C4-2B (cell line): ENCODE measurements at regions not wholly inside any gene's neighbourhood (a gene's known extent, or its start where the extent isn't known, plus 50 kb on each side); places are given as distances from the start of the nearest gene placed in this dataset.

Experiments
- H3K27ac ChIP-seq: fragments of 450-650 bp; 2 replicates; pipeline ENCODE4 v1.5.1; 2017
- CTCF ChIP-seq: fragments of 450-650 bp; conservative IDR thresholded peaks from 2 replicates; pipeline ENCODE4 v1.5.1; 2017; ENCODE audit warnings: mild to moderate bottlenecking
- ZFX ChIP-seq: fragments of 450-650 bp; IDR thresholded peaks from 2 replicates; pipeline ENCODE4 v1.6.1; 2017

GRCh38 chr6:104381907-104382306, 477.8 kb downstream of the HACE1 start:
- no peak for TF ChIP-seq CTCF
- no peak for TF ChIP-seq ZFX
- H3K27ac ChIP-seq: no peak overlapping the region

GRCh38 chr6:104365451-104366234, 494.1 kb downstream of the HACE1 start:
- no peak for TF ChIP-seq ZFX
- no peak for TF ChIP-seq CTCF
- no peak overlapping the region for H3K27ac ChIP-seq

GRCh38 chr6:104357928-104358327, 501.8 kb downstream of the HACE1 start:
- no peak overlapping the region for H3K27ac ChIP-seq
- TF ChIP-seq ZFX (no peak), CTCF (no peak)

- TF ChIP-seq CTCF (no peak), ZFX (no peak)
- no peak overlapping the region for H3K27ac ChIP-seq
These were observed 503.5 kb downstream of the HACE1 start for GRCh38 chr6:104356197-104356596.

- TF ChIP-seq CTCF (no peak), ZFX (no peak)
- no peak overlapping the region for H3K27ac ChIP-seq
These were observed 510.5 kb downstream of the HACE1 start for GRCh38 chr6:104349191-104349590.

- H3K27ac ChIP-seq: no peak overlapping the region
- TF ChIP-seq ZFX (no peak), CTCF (no peak)
These were observed 515.5 kb downstream of the HACE1 start for GRCh38 chr6:104344223-104344622.

- no peak overlapping the region for H3K27ac ChIP-seq
- TF ChIP-seq CTCF: no peak
These were observed 527.4 kb downstream of the HACE1 start for GRCh38 chr6:104332364-104332763.
